GM23248 (cell line): ENCODE measurements at regions not wholly inside any gene's neighbourhood (a gene's known extent, or its start where the extent isn't known, plus 50 kb on each side); places are given as distances from the start of the nearest gene placed in this dataset.

Source experiments
- EZH2 ChIP-seq: fragments of 200-600 bp; sonication (generic); IDR thresholded peaks from 2 replicates; pipeline ENCODE4 v1.6.1; 2018; ENCODE audit warnings: antibody characterized with exemption, mild to moderate bottlenecking; ENCODE audit not compliant: insufficient read depth, poor library complexity, severe bottlenecking
- EZH2phosphoT487 ChIP-seq: fragments of 200-600 bp; sonication (generic); IDR thresholded peaks from 2 replicates; pipeline ENCODE4 v1.6.1; 2018; ENCODE audit warnings: antibody characterized with exemption, moderate library complexity, mild to moderate bottlenecking, low read depth; ENCODE audit not compliant: insufficient read depth

DNA sequence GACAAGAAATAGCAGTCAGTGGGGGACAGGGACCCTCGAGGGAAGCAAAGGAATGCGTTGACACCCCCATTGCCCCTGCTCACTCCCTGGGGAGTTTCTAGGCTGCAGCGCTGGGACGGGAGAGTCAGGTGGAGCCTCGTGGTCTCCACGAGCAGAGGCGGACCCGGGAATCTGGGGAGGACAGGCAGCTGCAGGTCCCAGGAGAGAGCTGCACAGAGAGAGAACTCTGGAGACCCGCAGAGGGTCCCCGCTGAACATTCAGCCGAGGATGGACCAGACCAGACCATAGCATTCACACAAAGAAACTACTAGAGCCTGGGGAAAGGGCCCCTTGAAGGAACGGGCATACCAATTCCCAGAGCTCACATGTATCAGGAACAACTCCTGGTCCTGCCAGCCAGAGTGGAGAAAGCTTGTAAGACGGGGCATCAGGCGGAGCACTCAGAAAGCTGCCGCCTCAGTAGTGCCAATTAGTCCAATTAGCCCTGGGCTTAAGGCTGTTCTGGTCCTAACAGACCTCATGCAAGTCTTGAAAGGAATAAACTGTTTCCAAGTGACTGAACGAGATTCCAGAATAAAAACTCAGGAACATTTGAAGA, 966.7 kb upstream of the ZNF722 start:
- TF ChIP-seq EZH2phosphoT487, result no peak
- TF ChIP-seq EZH2, result no peak
